NCI-H1417 (cell line): ENCODE measurements at regions not wholly inside any gene's neighbourhood (a gene's known extent, or its start where the extent isn't known, plus 50 kb on each side); places are given as distances from the start of the nearest gene placed in this dataset.
"Not testable (repeated sequence)": the region's sequence is repeated elsewhere in the genome, so short reads cannot be mapped to it uniquely, and the experiment has no call there.

Experiments
- DNase-seq, 3 experiments: peaks; one replicate each; lab custom pipeline; 2025; lab: John Stamatoyannopoulos, UW

- DNase-seq = no peak
Measured at GRCh38 chr10:33781606-33782395, 447.3 kb upstream of the NRP1 start.

GRCh38 chr10:33780961-33781360 lies 446.5 kb upstream of the NRP1 start:
- DNase-seq = no peak

GRCh38 chr10:33777223-33777622 lies 442.8 kb upstream of the NRP1 start:
- no peak for DNase-seq

GRCh38 chr10:33776419-33777070 lies 442.1 kb upstream of the NRP1 start:
- DNase-seq = peak in 1 of 3 experiments; percentile 24

GRCh38 chr10:33774857-33775256 lies 440.4 kb upstream of the NRP1 start:
- no peak for DNase-seq

- DNase-seq = no peak
Measured at GRCh38 chr10:33773886-33774480, 439.5 kb upstream of the NRP1 start.

GRCh38 chr10:33773253-33773573 lies 438.7 kb upstream of the NRP1 start:
- no peak for DNase-seq

GRCh38 chr10:33772370-33773252 lies 438.1 kb upstream of the NRP1 start:
- peak in 2 of 3 experiments; percentile 20 to 69 for DNase-seq

GRCh38 chr10:33771856-33772255 lies 437.4 kb upstream of the NRP1 start:
- not testable (repeated sequence) for DNase-seq

GRCh38 chr10:33764694-33765185 lies 430.3 kb upstream of the NRP1 start:
- DNase-seq = no peak

GRCh38 chr10:33760056-33760943 lies 425.8 kb upstream of the NRP1 start:
- no peak for DNase-seq

GRCh38 chr10:33759191-33759590 lies 424.7 kb upstream of the NRP1 start:
- no peak for DNase-seq

GRCh38 chr10:33758299-33758698 lies 423.8 kb upstream of the NRP1 start:
- peak in 1 of 3 experiments; percentile 1 for DNase-seq

- DNase-seq = no peak
Measured at GRCh38 chr10:33754052-33754451, 419.6 kb upstream of the NRP1 start.

- DNase-seq = no peak
Measured at GRCh38 chr10:33753389-33753788, 418.9 kb upstream of the NRP1 start.

- DNase-seq = peak in 1 of 3 experiments; percentile 2
Measured at GRCh38 chr10:33749790-33750189, 415.3 kb upstream of the NRP1 start.

GRCh38 chr10:33749067-33749735 lies 414.7 kb upstream of the NRP1 start:
- DNase-seq = no peak

- no peak for DNase-seq
Measured at GRCh38 chr10:33746836-33747268, 412.4 kb upstream of the NRP1 start.

GRCh38 chr10:33746186-33746585 lies 411.7 kb upstream of the NRP1 start:
- no peak for DNase-seq

- no peak for DNase-seq
Measured at GRCh38 chr10:33743429-33743857, 409.0 kb upstream of the NRP1 start.
